ENCODE measurements at regions not wholly inside any gene's neighbourhood (a gene's known extent, or its start where the extent isn't known, plus 50 kb on each side); places are given as distances from the start of the nearest gene placed in this dataset.
"Not testable (repeated sequence)": the region's sequence is repeated elsewhere in the genome, so short reads cannot be mapped to it uniquely, and the experiment has no call there.

DNA sequence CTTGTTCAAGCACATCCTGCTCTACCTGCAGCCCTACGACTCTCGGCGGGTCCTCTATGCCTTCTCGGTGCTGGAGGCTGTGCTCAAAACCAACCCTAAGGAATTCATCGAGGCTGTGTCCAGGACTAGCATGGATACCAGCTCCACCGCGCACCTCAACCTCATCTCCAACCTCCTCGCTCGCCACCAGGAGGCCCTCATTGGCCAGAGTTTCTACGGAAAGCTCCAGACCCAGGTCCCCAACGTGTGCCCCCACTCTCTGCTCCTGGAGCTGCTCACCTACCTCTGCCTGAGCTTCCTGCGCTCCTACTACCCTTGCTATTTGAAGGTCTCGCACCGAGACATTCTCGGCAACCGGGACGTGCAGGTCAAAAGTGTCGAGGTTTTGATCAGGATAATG is 74.3 kb upstream of the MORC3 start:
- in situ Hi-C loops (cut with MboI; ENCODE audit: low sequenced_read_pairs), result no loop called here

DNA sequence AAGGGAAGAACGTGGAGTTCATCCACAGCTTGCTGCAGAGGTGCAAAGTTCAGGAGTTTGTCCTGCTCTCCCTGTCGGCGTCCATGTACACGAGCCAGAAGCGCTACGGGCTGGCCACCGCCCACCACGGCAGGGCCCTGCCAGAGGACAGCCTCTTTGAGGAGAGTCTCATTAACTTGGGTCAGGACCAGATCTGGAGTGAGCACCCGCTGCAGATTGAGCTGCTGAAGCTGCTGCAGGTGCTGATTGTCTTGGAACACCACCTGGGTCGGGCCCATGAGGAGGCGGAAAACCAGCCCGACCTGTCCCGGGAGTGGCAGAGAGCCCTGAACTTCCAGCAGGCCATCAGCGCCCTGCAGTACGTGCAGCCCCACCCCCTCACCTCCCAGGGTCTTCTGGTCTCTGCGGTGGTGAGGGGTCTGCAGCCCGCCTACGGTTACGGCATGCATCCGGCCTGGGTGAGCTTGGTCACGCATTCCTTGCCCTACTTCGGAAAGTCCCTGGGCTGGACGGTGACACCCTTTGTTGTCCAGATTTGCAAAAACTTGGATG is 73.8 kb upstream of the MORC3 start:
- in situ Hi-C loops (cut with MboI; ENCODE audit: low sequenced_read_pairs), result no loop called here

DNA sequence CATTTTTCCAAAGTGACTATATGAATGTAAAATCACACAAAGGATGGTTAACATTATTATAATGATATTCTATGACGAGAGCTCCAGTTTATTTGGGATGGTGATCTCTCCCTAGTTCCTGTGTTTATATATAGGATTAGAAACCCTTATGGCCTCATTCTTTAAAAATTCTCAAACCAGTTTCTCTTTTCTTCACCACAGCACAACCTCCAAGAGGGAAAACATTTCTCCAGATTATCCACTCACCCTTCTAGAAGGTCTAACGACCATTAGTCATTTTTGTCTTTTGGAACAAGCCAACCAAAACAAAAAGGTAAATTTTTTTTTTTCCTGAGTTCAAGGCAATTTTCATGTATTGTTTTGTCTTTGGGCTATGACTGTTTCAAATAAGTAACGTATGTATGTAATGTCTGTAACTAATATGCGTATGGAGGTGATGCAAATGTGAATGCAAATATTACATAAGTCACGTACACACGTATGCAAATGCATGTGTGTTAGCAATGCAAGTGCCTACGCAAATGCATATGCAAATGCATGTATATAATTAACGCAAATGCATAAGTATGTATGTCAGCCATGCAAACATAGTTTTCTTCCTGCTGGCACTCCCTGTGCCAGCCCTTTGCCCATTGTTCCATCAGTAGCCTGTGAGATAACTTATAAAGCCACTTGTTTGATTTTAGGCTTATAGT is 72.5 kb upstream of the MORC3 start:
- in situ Hi-C loops (cut with MboI; ENCODE audit: low sequenced_read_pairs), result no loop called here

DNA sequence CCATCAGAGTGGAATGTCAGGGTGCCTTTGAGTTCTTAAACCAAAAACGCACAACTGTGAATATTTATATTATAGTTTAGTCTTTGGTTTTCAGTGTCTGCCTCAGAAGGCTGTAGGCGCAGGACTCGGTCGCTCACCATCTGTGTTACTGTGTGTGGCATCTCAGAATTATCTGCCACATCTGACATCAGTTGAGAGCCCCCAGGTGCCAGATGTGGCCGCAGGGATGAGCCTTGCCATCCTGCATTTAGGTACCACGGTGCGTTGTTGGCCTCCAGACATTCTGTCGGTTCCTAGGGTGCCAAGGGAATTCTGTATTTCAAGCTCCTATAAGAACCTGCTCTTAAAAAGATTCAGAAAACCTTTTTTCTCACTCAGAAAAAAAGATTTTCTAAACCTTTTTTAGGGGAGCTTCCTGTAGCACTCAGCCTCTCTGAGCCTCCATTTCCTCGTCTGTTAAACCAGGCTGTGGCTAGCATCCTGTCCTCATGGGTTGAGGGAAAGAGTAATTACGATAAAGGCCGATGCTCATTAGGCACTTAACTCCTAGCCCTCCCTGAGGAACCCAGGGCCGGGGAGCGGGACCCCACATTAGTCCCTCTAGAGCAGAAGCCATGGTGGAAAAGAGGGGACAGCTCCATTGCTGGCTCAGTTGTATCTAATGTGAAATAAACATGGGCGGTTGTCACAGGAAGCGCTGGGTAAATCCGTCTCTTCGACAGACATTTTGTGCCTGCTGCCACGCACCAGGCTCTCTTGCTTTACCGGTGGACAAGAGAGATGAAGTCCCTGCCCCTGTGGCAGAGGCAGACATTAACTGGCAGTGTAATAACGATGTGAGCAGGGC is 70.2 kb upstream of the MORC3 start:
- in situ Hi-C loops (cut with MboI; ENCODE audit: low sequenced_read_pairs), result no loop called here

DNA sequence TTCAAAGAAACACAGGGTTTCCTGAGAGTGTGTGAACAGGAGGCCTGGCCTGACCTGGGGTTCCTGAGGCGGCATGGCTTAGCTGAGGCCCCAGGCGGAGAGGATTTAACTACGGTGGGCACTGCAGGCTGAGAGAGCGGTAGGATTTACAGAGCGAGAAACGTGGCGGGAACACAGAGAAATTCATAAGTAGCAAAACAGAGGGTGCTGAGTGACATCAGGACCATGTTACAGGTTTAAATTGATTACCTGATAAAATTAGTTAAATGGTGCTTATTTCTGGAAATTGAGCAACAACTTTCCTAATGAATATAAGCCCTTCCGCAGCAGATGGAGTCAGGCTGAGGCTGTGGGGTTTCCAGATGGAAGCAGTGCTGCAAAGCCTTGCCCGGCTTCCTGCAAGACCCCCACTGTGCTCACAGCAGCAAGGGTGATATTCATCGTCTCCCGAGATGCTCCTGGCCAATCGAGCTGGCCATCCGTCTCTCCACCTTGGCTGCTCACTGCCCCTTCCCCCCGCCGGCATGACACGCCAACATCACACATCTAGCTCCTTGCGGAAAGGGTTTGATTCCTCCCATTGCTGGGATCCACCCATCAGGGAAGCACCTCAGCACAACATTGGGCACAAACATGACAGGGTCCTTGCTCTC is 69.4 kb upstream of the MORC3 start:
- in situ Hi-C loops (cut with MboI; ENCODE audit: low sequenced_read_pairs), result no loop called here

DNA sequence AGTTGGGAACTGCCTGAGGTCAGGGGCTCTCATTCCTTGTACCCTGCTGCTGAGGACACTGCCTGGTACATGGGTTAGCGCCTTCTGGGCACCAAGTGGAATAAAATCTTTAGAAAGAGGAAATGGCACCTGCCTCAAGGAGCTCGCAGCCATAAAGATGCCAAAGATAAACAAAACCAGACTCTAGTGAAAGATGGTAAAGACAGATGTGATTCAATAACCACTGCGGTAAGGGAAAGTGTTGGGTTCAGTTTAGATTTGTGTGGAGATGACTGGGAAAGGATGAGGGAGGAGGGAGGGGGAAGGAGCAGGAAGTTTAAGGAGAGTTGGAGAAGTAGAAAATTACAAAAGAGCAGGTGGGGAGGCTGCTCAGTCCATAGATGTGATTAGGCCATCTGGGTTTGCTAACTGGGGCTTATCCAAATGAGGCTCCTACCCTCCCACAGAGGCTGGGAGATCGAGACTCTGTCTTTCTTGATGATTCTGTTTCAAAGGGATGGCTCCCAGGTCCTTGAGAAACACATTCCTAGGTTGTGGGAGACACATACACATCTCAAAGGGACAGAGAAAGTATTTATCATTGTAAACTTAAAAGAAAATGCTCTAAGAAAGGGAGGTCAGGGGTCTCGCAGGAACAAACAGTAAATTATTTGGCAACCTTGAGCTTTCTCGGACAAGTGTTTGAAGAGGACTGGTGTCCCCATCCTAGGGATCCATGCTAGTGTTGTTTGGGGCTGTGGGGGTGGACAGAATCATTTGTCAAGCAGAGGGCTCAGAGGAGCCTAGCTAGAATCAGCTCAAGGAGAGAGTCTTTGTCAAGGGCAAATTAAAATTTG is 65.7 kb upstream of the MORC3 start:
- in situ Hi-C loops (cut with MboI; ENCODE audit: low sequenced_read_pairs), result no loop called here

DNA sequence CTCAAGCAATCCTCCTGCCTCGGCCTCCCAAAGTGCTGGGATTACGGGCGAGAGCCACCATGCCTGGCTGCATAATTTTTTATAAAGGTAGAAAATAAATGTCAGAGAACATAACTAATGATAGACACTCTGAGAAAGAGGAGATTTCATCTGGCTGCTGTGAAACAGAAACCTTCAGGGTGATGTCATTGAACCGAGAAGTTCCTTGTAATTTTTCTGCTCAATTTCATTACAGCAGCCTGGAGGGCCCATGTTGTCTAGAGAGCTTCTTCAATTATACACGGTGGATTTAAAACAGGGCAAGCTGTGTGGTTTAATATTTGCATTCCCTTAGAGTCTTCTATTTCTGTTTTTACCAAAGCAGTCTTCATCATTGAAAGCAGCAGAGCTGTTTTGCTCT is 64.3 kb upstream of the MORC3 start:
- in situ Hi-C loops (cut with MboI; ENCODE audit: low sequenced_read_pairs), result no loop called here

DNA sequence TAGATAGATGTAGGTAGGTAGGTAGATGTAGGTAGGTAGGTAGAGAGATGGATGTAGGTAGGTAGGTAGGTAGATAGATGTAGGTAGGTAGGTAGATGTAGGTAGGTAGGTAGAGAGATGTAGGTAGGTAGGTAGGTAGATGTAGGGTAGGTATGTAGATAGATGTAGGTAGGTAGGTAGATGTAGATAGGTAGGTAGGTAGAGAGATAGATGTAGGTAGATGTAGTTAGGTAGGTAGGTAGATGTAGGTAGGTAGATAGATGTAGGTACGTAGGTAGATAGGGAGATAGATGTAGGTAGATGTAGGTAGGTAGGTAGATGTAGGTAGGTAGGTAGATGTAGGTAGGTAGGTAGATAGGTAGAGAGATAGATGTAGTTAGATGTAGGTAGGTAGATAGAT is 62.3 kb upstream of the MORC3 start:
- in situ Hi-C loops (cut with MboI; ENCODE audit: low sequenced_read_pairs), result no loop called here

DNA sequence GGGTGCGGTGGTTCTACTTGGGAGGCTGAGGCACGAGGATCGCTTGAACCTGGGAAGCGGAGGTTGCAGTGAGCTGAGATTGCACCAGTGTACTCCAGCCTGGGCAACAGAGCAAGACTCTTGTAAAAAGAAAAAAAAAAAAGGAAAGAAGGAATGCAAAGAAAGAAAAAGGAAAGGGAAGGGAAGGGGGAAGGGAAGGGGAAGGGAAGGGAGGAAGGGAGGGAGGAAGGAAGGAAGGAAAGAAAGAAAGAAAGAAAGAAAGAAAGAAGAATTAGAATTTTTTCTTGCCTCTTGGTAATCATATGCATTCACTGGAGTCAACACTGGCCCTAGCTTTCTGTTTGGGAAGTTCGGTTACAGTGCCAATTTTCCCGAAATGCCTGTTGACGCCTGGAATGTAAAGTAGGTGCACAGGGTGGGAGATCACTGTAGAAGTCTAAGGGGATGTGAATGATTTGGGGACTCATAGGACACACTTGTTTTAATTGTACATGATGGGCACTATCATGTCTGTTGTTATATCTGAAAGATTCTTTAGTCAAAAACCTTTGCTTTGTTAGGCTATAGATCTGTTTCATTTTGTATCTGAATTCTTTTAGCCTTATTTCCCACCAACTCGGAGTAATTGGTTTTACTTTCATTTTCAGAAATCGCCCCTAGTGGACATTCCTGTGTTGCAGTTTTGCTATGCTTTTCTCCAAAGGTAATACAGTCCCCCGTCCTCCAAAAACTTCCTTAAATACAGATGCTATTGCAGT is 59.8 kb upstream of the MORC3 start:
- in situ Hi-C loops (cut with MboI; ENCODE audit: low sequenced_read_pairs), result no loop called here

DNA sequence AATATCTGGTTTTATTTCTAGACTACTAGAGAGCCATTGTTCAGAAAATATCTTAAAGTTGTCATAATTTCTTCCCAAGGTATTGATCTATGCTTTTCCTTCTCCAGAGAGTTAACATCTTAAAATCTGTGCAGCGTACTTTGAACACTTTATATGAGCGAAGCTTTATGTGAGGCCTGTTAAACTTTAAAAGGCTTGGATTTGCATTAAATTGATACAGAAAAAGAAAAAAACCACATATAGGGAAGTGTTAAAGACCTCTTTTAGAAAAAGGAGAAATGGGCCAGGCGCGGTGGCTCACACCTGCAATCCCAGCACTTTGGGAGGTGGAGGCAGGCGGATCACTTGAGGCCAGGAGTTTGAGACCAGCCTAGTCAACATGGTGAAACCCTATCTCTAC is 59.2 kb upstream of the MORC3 start:
- in situ Hi-C loops (cut with MboI; ENCODE audit: low sequenced_read_pairs), result no loop called here

DNA sequence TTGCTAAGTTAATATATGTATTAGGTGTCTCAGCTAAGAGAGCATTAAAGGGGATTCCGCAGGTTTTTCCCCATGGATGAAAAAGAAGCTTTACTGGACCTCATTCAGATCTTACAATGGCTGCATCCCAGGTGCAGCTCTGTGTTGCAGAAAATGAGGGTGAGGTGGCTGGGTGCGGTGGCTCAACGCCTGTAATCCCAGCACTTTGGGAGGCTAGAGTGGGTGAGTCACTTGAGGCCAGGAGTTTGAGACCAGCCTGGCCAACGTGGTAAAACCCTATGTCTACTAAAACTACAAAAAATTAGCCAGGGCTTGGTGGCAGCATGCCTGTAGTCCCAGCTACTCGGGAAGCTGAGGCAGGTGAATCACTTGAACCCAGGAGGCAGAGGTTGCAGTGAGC is 58.5 kb upstream of the MORC3 start:
- in situ Hi-C loops (cut with MboI; ENCODE audit: low sequenced_read_pairs), result no loop called here

DNA sequence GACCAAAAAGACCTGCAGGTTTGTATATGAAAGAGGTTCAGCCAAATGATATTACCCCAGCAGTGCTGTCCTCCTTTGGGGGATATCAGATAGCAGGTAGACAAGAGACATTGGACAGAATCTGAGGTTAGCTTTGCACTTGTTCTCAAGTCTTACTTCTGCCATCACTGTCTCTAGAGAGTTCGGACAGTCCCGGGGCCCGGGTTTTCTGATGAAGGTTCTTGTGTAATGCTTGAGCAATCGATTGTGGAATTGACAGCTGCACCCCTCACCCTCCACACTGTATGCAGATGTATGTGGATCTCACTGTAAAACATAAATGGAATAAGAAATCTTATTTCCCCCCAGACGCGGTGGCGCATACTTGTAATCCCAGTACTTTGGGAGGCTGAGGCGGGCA is 56.2 kb upstream of the MORC3 start:
- in situ Hi-C loops (cut with MboI; ENCODE audit: low sequenced_read_pairs), result no loop called here

DNA sequence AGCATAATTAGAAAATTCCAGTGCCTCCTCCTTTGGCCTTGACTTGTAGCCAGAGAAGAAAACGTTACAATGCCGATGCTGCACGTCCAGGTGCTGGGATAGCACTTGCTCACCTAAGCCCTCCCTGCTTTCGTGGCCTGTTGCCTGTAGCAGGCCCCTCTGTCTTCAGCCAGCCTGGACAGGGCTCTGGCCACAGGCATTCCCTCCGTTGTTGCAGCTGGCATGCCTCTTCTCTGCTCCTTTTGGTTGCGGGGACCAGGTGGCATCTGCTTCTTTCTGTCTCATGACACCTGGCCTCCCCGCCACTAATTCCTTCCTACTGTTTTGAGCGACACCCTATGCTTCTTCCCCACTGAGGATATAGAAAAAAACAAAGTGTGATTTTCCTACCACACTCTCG is 54.6 kb upstream of the MORC3 start:
- in situ Hi-C loops (cut with MboI; ENCODE audit: low sequenced_read_pairs), result no loop called here

DNA sequence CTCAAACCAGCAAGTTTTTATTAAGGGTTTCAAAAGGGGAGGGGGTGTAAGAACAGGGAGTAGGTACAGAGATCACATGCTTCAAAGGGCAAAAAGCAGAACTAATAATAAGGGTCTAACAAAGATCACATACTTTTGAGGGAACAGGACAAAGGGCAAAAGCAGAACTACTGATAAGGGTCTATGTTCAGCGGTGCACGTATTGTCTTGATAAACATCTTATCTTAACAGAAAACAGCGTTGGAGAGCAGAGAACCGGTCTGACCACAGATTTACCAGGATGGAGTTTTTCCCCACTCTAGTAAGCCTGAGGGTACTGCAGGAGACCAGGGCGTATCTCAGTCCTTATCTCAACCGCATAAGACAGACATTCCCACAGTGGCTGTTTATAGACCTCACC is 52.2 kb upstream of the MORC3 start:
- in situ Hi-C loops (cut with MboI; ENCODE audit: low sequenced_read_pairs), result not testable (repeated sequence)

DNA sequence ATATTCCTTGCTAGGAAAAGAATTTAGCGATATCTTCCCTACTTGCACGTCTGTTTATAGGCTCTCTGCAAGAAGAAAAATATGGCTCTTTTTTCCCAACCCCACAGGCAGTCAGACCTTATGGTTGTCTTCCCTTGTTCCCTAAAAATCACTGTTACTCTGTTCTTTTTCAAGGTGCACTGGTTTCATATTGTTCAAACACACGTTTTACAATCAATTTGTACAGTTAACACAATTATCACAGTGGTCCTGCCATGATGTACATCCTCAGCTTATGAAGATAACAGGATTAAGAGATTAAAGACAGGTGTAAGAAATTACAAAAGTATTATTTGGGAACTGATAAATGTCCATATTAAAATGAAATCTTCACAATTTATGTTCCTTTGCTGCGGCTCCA is 51.7 kb upstream of the MORC3 start:
- in situ Hi-C loops (cut with MboI; ENCODE audit: low sequenced_read_pairs), result not testable (repeated sequence)

All from HL-60/S4 treated with retinoic acid at 250 ng/mL for 4 days and 3 days (cell line).